ENCODE measurements at regions not wholly inside any gene's neighbourhood (a gene's known extent, or its start where the extent isn't known, plus 50 kb on each side); places are given as distances from the start of the nearest gene placed in this dataset.

- no peak for TF ChIP-seq CTCF (IDR thresholded peaks at IDR 0.05)
These were observed 252.2 kb downstream of the BTG1 start for GRCh38 chr12:91893476-91893875.

GRCh38 chr12:91892081-91892855, 253.4 kb downstream of the BTG1 start:
- TF ChIP-seq CTCF (IDR thresholded peaks at IDR 0.05), result no peak

- no peak for TF ChIP-seq CTCF (IDR thresholded peaks at IDR 0.05)
These were observed 254.9 kb downstream of the BTG1 start for GRCh38 chr12:91890742-91891141.

GRCh38 chr12:91889910-91890309, 255.7 kb downstream of the BTG1 start:
- no peak for TF ChIP-seq CTCF (IDR thresholded peaks at IDR 0.05)

GRCh38 chr12:91889059-91889458, 256.6 kb downstream of the BTG1 start:
- no peak for TF ChIP-seq CTCF (IDR thresholded peaks at IDR 0.05)

- no peak for TF ChIP-seq CTCF (IDR thresholded peaks at IDR 0.05)
These were observed 257.7 kb downstream of the BTG1 start for GRCh38 chr12:91887957-91888356.

- no peak for TF ChIP-seq CTCF (IDR thresholded peaks at IDR 0.05)
These were observed 259.6 kb downstream of the BTG1 start for GRCh38 chr12:91885851-91886731.
